HEK293T (cell line): ENCODE measurements at regions not wholly inside any gene's neighbourhood (a gene's known extent, or its start where the extent isn't known, plus 50 kb on each side); places are given as distances from the start of the nearest gene placed in this dataset.

Source experiments
- CTCF ChIA-PET: fragments of 350-600 bp; formaldehyde crosslinking; extraction: SDS; loops from one replicate; lab custom pipeline; 2021; ENCODE audit warnings: antibody characterized with exemption, inconsistent platforms; lab: Yijun Ruan, JAX
- POLR2A ChIA-PET: fragments of 350-600 bp; formaldehyde crosslinking; extraction: SDS; loops from one replicate; lab custom pipeline; 2020; ENCODE audit warnings: antibody characterized with exemption, inconsistent platforms; lab: Yijun Ruan, JAX
- DNase-seq: peaks from one replicate; pipeline ENCODE4 v3.0.0; 2012; ENCODE audit warnings: mixed read lengths; ENCODE audit errors: extremely low spot score
- ARNT ChIP-seq: fragments of 450-650 bp; IDR thresholded peaks from 2 replicates; pipeline ENCODE4 v1.6.1; 2017; ENCODE audit warnings: mild to moderate bottlenecking
- BHLHE40 ChIP-seq: fragments of 450-650 bp; IDR thresholded peaks from 2 replicates; pipeline ENCODE4 v1.6.1; 2016; ENCODE audit warnings: mild to moderate bottlenecking, moderate library complexity, borderline replicate concordance
- CTBP1 ChIP-seq: fragments of 450-650 bp; IDR thresholded peaks from 2 replicates; pipeline ENCODE4 v1.6.1; 2016; ENCODE audit warnings: borderline replicate concordance
- ELF4 ChIP-seq: fragments of 450-650 bp; IDR thresholded peaks from 2 replicates; pipeline ENCODE4 v1.6.1; 2017; ENCODE audit warnings: antibody characterized with exemption
- FOXA1 ChIP-seq: fragments of 450-650 bp; IDR thresholded peaks from 2 replicates; pipeline ENCODE4 v1.6.1; 2016; ENCODE audit warnings: mild to moderate bottlenecking
- FOXK2 ChIP-seq: fragments of 450-650 bp; IDR thresholded peaks from 2 replicates; pipeline ENCODE4 v1.6.1; 2016; ENCODE audit warnings: mild to moderate bottlenecking
- FOXM1 ChIP-seq: fragments of 450-650 bp; IDR thresholded peaks from 2 replicates; pipeline ENCODE4 v1.6.1; 2017; ENCODE audit warnings: mild to moderate bottlenecking, borderline replicate concordance
- HDGF ChIP-seq: fragments of 450-650 bp; IDR thresholded peaks from 2 replicates; pipeline ENCODE4 v1.6.1; 2017; ENCODE audit warnings: antibody characterized with exemption, borderline replicate concordance
- L3MBTL2 ChIP-seq: fragments of 450-650 bp; conservative IDR thresholded peaks from 2 replicates; pipeline ENCODE4 v1.6.1; 2016; ENCODE audit warnings: mild to moderate bottlenecking
- LEF1 ChIP-seq: fragments of 450-650 bp; IDR thresholded peaks from 2 replicates; pipeline ENCODE4 v1.6.1; 2017; ENCODE audit warnings: mild to moderate bottlenecking, borderline replicate concordance
- SP1 ChIP-seq: fragments of 450-650 bp; IDR thresholded peaks from 2 replicates; pipeline ENCODE4 v1.6.1; 2017
- SUZ12 ChIP-seq: fragments of 450-650 bp; IDR thresholded peaks from 2 replicates; pipeline ENCODE4 v1.6.1; 2016; ENCODE audit warnings: mild to moderate bottlenecking
- TARDBP ChIP-seq: fragments of 450-650 bp; IDR thresholded peaks from 2 replicates; pipeline ENCODE4 v1.6.1; 2016
- ZNF384 ChIP-seq: fragments of 450-650 bp; IDR thresholded peaks from 2 replicates; pipeline ENCODE4 v1.6.1; 2016
- TF ChIP-seq, protein P1 (sequence below): fragments of 450-650 bp; IDR thresholded peaks from 2 replicates; pipeline ENCODE4 v1.6.1; 2016

DNA sequence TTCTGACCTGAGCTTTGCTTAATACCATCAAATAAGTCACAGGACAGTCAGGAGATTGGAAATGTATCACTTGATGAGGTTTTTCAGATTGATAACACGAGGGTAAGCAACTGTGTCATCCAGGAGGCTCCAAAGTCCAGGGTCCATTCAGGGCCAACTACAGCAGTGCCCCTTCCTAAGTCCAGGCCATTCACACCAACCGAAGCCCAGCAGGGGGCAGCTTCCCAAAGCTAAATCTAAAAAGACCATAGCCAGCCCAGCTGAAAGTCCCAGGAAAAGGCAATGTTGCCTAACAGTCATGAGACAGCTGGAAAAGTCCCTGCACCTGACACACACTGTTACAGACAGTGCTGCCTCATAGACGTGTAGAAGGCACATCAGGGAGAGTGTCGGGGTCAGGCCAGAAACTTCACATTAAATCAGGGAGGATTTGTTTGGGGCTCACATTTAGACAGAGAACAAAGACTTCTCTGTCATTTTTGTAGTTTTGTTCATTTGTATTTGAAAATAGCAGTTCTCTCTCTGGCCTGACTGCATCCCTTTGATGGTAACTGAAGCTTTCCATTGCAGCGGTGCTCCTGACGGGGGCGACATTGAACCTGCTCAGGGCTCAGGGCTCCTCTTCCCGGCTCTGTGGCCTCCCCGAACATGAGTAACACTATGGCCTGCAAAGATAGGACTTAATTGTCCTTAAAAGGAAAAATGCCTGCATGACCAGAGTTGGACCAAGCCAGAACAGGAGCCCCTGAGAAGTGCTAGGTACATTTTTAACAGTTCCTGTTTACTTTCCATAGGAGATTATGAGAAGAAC lies 200.4 kb downstream of the NRIP1 start:
- DNase-seq = peak; percentile 61
- ChIA-PET POLR2A (interaction anchor here (0.6 kb wide), 1 partner anchor 201 kb away, joined by 3 read pairs; the partner anchor contains the start of gene NRIP1), CTCF (interaction anchor here (0.5 to 1.3 kb wide), 8 partner anchors 12 to 628 kb away, joined by 3 to 5 read pairs (median 3); no protein-coding TSS in a partner anchor)
- TF ChIP-seq L3MBTL2 (no peak), ELF4 (no peak), ARNT (no peak), SP1 (no peak), LEF1 (no peak), BHLHE40 (no peak), HDGF (no peak), FOXM1 (no peak)
- TF ChIP-seq, protein P1, sequence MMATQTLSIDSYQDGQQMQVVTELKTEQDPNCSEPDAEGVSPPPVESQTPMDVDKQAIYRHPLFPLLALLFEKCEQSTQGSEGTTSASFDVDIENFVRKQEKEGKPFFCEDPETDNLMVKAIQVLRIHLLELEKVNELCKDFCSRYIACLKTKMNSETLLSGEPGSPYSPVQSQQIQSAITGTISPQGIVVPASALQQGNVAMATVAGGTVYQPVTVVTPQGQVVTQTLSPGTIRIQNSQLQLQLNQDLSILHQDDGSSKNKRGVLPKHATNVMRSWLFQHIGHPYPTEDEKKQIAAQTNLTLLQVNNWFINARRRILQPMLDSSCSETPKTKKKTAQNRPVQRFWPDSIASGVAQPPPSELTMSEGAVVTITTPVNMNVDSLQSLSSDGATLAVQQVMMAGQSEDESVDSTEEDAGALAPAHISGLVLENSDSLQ = no peak

DNA sequence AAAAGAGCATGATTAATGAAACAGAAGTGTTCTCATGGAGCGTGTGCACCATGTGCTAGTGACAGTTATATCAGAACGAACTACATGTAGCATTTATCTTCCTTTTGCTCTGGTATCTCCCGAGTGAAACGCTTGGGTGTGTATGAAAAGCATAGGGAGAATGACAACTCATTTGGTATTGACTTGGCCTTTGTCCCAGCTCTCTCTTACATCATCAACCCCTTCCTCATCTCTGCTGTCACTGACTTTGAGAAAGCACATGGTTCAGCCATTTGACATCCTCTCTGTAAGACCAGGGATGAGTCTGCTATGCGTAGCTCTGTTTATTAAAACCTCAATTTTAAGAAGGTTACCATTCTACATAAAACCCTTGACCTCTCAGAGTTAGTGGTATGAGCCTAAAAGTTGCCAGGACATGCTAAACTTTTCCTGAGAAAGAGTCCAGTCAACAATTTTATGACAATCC lies 201.0 kb downstream of the NRIP1 start:
- CTCF ChIA-PET = interaction anchor here (0.6 to 1.3 kb wide), 4 partner anchors 12 to 619 kb away, joined by 3 to 4 read pairs (median 4); no protein-coding TSS in a partner anchor
- POLR2A ChIA-PET = interaction anchor here (0.6 kb wide), 1 partner anchor 201 kb away, joined by 3 read pairs; the partner anchor contains the start of gene NRIP1
- DNase-seq = no peak
- TF ChIP-seq ZNF384 (no peak), ARNT (no peak), SUZ12 (no peak)

DNA sequence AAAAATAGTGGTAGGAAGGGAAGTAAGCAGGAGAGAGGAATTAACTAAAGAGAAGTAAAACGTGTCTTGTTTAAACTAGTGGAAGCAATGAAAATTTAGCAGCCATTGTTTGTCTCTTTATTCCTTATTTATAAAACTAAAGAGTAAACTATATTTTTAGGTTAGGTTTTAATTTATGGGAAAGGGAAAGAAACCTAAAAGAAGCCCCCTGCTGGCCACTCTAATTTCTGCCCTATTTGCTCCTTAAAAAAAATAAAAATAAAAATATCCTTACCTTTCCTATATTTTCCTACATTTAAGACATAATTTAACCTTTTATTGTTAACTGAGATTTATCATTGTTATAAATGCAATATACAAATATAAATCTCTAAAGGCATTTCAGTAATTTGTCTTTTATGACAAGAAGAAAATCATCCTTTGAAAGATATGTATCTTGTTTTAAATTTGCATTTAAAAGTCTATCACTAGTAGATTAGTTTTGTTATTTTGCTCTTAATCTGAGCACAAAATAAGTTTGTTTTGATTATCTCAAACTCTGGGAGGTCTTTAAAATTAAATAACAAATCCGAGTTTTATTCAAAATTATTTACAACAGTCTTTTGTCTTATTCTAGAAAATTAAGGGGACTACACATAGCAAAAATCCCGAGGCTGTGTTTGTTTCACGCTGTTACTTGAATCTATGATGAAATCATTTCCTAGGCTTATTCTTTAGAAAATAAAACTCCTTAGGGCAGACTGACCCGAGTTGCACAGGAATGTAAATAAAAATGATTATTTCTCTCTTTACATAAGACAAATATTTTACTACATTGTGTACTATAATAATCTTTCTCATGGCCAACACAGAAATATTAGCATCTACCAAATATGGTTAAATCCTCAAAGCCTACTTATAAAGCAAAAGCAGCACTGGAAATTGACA lies 201.7 kb downstream of the NRIP1 start:
- TF ChIP-seq, protein P1 = no peak
- TF ChIP-seq ZNF384 = 0 out of 2 replicates have a peak, but pooled peaks have one; percentile 27
- no peak for TF ChIP-seq CTBP1
- ChIA-PET POLR2A (no interaction called here), CTCF (no interaction called here)
- DNase-seq = no peak

DNA sequence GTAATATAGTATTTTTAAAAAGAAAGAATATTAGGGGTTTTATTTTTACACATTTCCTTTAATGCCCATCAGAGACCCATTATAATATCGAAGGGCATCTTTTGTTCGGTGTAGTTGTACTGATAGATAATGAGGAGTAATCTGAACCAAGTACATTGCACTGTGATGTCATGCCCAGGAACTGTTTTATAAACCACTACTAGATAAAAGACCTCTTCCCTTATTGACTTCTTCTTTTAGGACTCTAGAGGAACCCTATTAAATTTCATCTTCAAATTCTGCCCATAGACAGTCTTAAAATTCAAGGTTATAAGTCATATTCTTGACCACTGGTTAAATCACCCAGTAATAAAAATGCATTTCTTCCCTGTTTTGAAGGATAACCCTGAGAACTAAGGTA lies 206.5 kb downstream of the NRIP1 start:
- DNase-seq = no peak
- no peak for TF ChIP-seq FOXK2
- TF ChIP-seq ELF4 = no peak
- no peak for TF ChIP-seq HDGF
- TF ChIP-seq BHLHE40 = no peak
- ChIA-PET POLR2A (no interaction called here), CTCF (no interaction called here)

DNA sequence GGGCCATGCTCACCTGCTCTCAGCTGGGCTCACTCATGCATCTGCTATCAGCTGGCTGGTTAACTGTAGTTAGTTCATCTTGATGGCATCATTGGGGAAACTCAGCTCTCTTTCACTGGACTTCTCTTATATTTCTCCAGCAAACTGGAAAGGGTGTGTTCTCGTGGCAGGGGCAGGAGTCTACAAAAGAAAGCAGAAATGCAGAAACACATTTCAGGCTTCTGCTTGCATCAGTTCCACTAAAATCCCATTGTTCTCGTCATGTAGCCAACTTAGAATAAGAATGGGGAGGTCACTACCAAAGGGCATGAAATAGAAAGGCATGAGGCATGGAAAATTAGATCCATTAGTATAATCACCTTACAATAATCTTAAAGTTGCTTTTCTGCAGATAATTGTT lies 207.3 kb downstream of the NRIP1 start:
- CTCF ChIA-PET = no interaction called here
- TF ChIP-seq ZNF384 = no peak
- TF ChIP-seq, protein P1 = no peak
- no peak for TF ChIP-seq CTBP1
- no peak for TF ChIP-seq TARDBP
- POLR2A ChIA-PET = no interaction called here
- no peak for DNase-seq

DNA sequence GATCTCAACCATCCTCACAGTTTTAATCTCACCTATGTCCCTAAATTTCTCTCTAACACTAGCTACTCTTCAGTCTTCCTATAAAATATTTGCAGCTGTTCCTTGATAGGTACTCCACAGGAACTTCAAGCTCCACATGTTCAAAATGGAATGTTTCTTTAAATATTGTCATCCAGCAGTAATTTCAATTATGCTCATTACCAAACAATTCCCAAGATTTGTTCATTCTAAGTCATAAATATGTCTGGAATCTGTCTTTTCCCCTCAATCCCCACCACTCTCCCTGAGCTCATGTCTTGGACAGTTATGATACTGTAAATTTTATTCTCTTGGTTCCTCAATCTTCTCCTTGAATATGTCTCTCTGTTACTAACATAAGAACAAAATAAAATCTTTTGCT lies 214.4 kb downstream of the NRIP1 start:
- DNase-seq = no peak
- ChIA-PET CTCF (no interaction called here), POLR2A (no interaction called here)
- TF ChIP-seq FOXM1 (no peak), ARNT (no peak), ELF4 (no peak), L3MBTL2 (no peak), HDGF (no peak), SP1 (no peak), TARDBP (no peak), FOXA1 (no peak)

DNA sequence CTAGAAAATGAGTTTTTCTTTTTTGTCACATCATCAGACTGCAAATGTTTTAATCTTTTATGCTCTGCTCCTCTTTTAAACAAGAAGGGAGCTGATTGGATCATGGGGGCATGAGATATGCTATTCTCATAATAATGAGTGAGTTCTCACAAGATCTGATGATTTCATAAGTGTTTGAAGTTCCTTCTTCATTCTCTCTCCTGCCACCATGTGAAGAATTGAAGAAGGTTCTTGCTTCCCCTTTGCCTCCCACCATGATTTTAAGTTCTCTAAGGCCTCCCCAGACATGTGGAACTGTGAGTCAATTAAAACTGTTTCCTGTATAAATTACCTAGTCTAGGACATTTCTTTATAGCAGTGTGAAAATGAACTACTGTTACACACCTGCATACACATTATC lies 218.2 kb downstream of the NRIP1 start:
- ChIA-PET POLR2A (no interaction called here), CTCF (no interaction called here)
- TF ChIP-seq ZNF384 (no peak), FOXA1 (no peak), SP1 (no peak), ARNT (no peak), FOXM1 (no peak), FOXK2 (no peak)
- TF ChIP-seq, protein P1 = no peak
- DNase-seq = no peak
